ENCODE measurements at regions not wholly inside any gene's neighbourhood (a gene's known extent, or its start where the extent isn't known, plus 50 kb on each side); places are given as distances from the start of the nearest gene placed in this dataset.

GRCh38 chr5:133830911-133831310 is 137.5 kb downstream of the C5orf15 start:
- H3K27ac Mint-ChIP-seq: no peak overlapping the region
- no peaks in the 10 kb centered on the region for H3K36me3 ChIP-seq (ENCODE audit: control insufficient read depth in 2 of 2, extremely low read depth in 1 of 2, insufficient read depth in 1 of 2, low read length in 1 of 2)
- peaks cover 0 to 1% of the 10 kb centered on the region in 2 donors for H3K27me3 Mint-ChIP-seq
- no peaks in the 10 kb centered on the region for H3K9me3 ChIP-seq
- H3K36me3 Mint-ChIP-seq: no peaks in the 10 kb centered on the region
- no peak overlapping the region for H3K4me3 Mint-ChIP-seq
- ATAC-seq (replicated peaks in 1 of 4) (no peak), DNase-seq (no peak)
- H3K4me3 ChIP-seq (ENCODE audit: control insufficient read depth in 1 of 2, extremely low read depth in 1 of 2, low read length in 1 of 2): no peak overlapping the region
- peaks cover 0 to 8% of the 10 kb centered on the region in 2 experiments for H3K27me3 ChIP-seq (replicated peaks in 1 of 2; ENCODE audit: control insufficient read depth in 2 of 2, extremely low read depth in 1 of 2, insufficient read depth in 2 of 2, low read length in 1 of 2)
- H3K9me3 Mint-ChIP-seq: peaks cover 0 to 6% (median 2%) of the 10 kb centered on the region in 3 donors
- ChIA-PET CTCF (no interaction called here), POLR2A (no interaction called here)
- no peak overlapping the region for H3K27ac ChIP-seq (ENCODE audit: low read length)
- peaks cover 0 to 16% of the 10 kb centered on the region in 2 experiments for H3K4me1 ChIP-seq (ENCODE audit: control insufficient read depth in 1 of 2, extremely low read depth in 1 of 2, insufficient read depth in 2 of 2, low read length in 2 of 2)
- no CpG with 5 or more reads among the region's 3 CpGs for WGBS (ENCODE audit: insufficient coverage)
- peaks cover 7 to 12% (median 8%) of the 10 kb centered on the region in 3 donors for H3K4me1 Mint-ChIP-seq

- Histone ChIP-seq H3K36me3 (ENCODE audit: control insufficient read depth in 2 of 2, extremely low read depth in 1 of 2, insufficient read depth in 1 of 2, low read length in 1 of 2) (no peaks in the 10 kb centered on the region), H3K9me3 (no peaks in the 10 kb centered on the region), H3K27ac (ENCODE audit: low read length) (no peak overlapping the region), H3K4me1 (ENCODE audit: control insufficient read depth in 1 of 2, extremely low read depth in 1 of 2, insufficient read depth in 2 of 2, low read length in 2 of 2) (peaks cover 6 to 22% of the 10 kb centered on the region in 2 experiments), H3K4me3 (ENCODE audit: control insufficient read depth in 1 of 2, extremely low read depth in 1 of 2, low read length in 1 of 2) (no peak overlapping the region), H3K27me3 (replicated peaks in 1 of 2; ENCODE audit: control insufficient read depth in 2 of 2, extremely low read depth in 1 of 2, insufficient read depth in 2 of 2, low read length in 1 of 2) (peaks cover 0 to 8% of the 10 kb centered on the region in 2 experiments)
- Mint-ChIP-seq H3K4me1 (peaks cover 13 to 18% (median 14%) of the 10 kb centered on the region in 3 donors), H3K27me3 (peaks cover 0 to 1% of the 10 kb centered on the region in 2 donors), H3K4me3 (no peak overlapping the region), H3K9me3 (peaks cover 0 to 2% (median 0%) of the 10 kb centered on the region in 3 donors), H3K27ac (no peak overlapping the region), H3K36me3 (no peaks in the 10 kb centered on the region)
- DNase-seq: no peak
- CTCF ChIA-PET: no interaction called here
- POLR2A ChIA-PET: interaction anchor here in 1 of 2 donors (0.5 kb wide), 1 partner anchor 38 kb away, joined by 3 read pairs; no protein-coding TSS in a partner anchor
- ATAC-seq (replicated peaks in 1 of 4): no peak
- WGBS (ENCODE audit: insufficient coverage): 81% methylated on average over 3 of the region's 3 CpGs
Measured at GRCh38 chr5:133830281-133830680, 138.1 kb downstream of the C5orf15 start.

- no peaks in the 10 kb centered on the region for H3K9me3 ChIP-seq
- Mint-ChIP-seq H3K4me3 (no peak overlapping the region), H3K27ac (no peak overlapping the region), H3K36me3 (no peaks in the 10 kb centered on the region), H3K4me1 (peaks cover 18 to 23% (median 19%) of the 10 kb centered on the region in 3 donors), H3K9me3 (no peaks in the 10 kb centered on the region), H3K27me3 (no peaks in the 10 kb centered on the region)
- ChIA-PET CTCF (no interaction called here), POLR2A (no interaction called here)
- peaks cover 11 to 27% of the 10 kb centered on the region in 2 experiments for H3K4me1 ChIP-seq (ENCODE audit: control insufficient read depth in 1 of 2, extremely low read depth in 1 of 2, insufficient read depth in 2 of 2, low read length in 2 of 2)
- no peak for ATAC-seq (replicated peaks in 1 of 4)
- no peaks in the 10 kb centered on the region for H3K36me3 ChIP-seq (ENCODE audit: control insufficient read depth in 2 of 2, extremely low read depth in 1 of 2, insufficient read depth in 1 of 2, low read length in 1 of 2)
- DNase-seq: no peak
- peaks cover 0 to 8% of the 10 kb centered on the region in 2 experiments for H3K27me3 ChIP-seq (replicated peaks in 1 of 2; ENCODE audit: control insufficient read depth in 2 of 2, extremely low read depth in 1 of 2, insufficient read depth in 2 of 2, low read length in 1 of 2)
- no peak overlapping the region for H3K4me3 ChIP-seq (ENCODE audit: control insufficient read depth in 1 of 2, extremely low read depth in 1 of 2, low read length in 1 of 2)
- no CpG with 5 or more reads among the region's 3 CpGs for WGBS (ENCODE audit: insufficient coverage)
- no peak overlapping the region for H3K27ac ChIP-seq (ENCODE audit: low read length)
Measured at GRCh38 chr5:133829786-133830185, 138.6 kb downstream of the C5orf15 start.

- Histone ChIP-seq H3K36me3 (ENCODE audit: control insufficient read depth in 2 of 2, extremely low read depth in 1 of 2, insufficient read depth in 1 of 2, low read length in 1 of 2) (no peaks in the 10 kb centered on the region), H3K27ac (ENCODE audit: low read length) (no peak overlapping the region), H3K27me3 (replicated peaks in 1 of 2; ENCODE audit: control insufficient read depth in 2 of 2, extremely low read depth in 1 of 2, insufficient read depth in 2 of 2, low read length in 1 of 2) (peaks cover 0 to 8% of the 10 kb centered on the region in 2 experiments), H3K9me3 (no peaks in the 10 kb centered on the region), H3K4me3 (ENCODE audit: control insufficient read depth in 1 of 2, extremely low read depth in 1 of 2, low read length in 1 of 2) (no peak overlapping the region), H3K4me1 (ENCODE audit: control insufficient read depth in 1 of 2, extremely low read depth in 1 of 2, insufficient read depth in 2 of 2, low read length in 2 of 2) (peaks cover 18 to 36% of the 10 kb centered on the region in 2 experiments)
- no peak for ATAC-seq (replicated peaks in 1 of 4)
- Mint-ChIP-seq H3K36me3 (no peaks in the 10 kb centered on the region), H3K4me3 (no peak overlapping the region), H3K27ac (no peak overlapping the region), H3K27me3 (no peaks in the 10 kb centered on the region), H3K4me1 (peaks cover 29 to 33% (median 29%) of the 10 kb centered on the region in 3 donors), H3K9me3 (no peaks in the 10 kb centered on the region)
- POLR2A ChIA-PET: no interaction called here
- 92% methylated on average over 7 of the region's 7 CpGs for WGBS (ENCODE audit: insufficient coverage)
- no peak for DNase-seq
- CTCF ChIA-PET: no interaction called here
Measured at GRCh38 chr5:133828722-133829121, 139.7 kb downstream of the C5orf15 start.

- ATAC-seq (replicated peaks in 1 of 4) (no peak), DNase-seq (no peak)
- no peak overlapping the region for H3K4me3 Mint-ChIP-seq
- peaks cover 18 to 36% of the 10 kb centered on the region in 2 experiments for H3K4me1 ChIP-seq (ENCODE audit: control insufficient read depth in 1 of 2, extremely low read depth in 1 of 2, insufficient read depth in 2 of 2, low read length in 2 of 2)
- no peaks in the 10 kb centered on the region for H3K27me3 Mint-ChIP-seq
- H3K4me3 ChIP-seq (ENCODE audit: control insufficient read depth in 1 of 2, extremely low read depth in 1 of 2, low read length in 1 of 2): no peak overlapping the region
- 83% methylated on average over 2 of the region's 5 CpGs for WGBS (ENCODE audit: insufficient coverage)
- no peaks in the 10 kb centered on the region for H3K9me3 ChIP-seq
- ChIA-PET POLR2A (no interaction called here), CTCF (no interaction called here)
- H3K27ac ChIP-seq (ENCODE audit: low read length): no peak overlapping the region
- no peaks in the 10 kb centered on the region for H3K36me3 Mint-ChIP-seq
- no peaks in the 10 kb centered on the region for H3K9me3 Mint-ChIP-seq
- H3K27me3 ChIP-seq (replicated peaks in 1 of 2; ENCODE audit: control insufficient read depth in 2 of 2, extremely low read depth in 1 of 2, insufficient read depth in 2 of 2, low read length in 1 of 2): peaks cover 0 to 14% of the 10 kb centered on the region in 2 experiments
- no peaks in the 10 kb centered on the region for H3K36me3 ChIP-seq (ENCODE audit: control insufficient read depth in 2 of 2, extremely low read depth in 1 of 2, insufficient read depth in 1 of 2, low read length in 1 of 2)
- H3K4me1 Mint-ChIP-seq: peaks cover 31 to 33% (median 31%) of the 10 kb centered on the region in 3 donors
- H3K27ac Mint-ChIP-seq: no peak overlapping the region
Measured at GRCh38 chr5:133827830-133828229, 140.6 kb downstream of the C5orf15 start.

GRCh38 chr5:133827011-133827410 is 141.4 kb downstream of the C5orf15 start:
- Mint-ChIP-seq H3K4me1 (peaks cover 31 to 33% (median 33%) of the 10 kb centered on the region in 3 donors), H3K27ac (no peak overlapping the region), H3K4me3 (no peak overlapping the region), H3K27me3 (no peaks in the 10 kb centered on the region), H3K36me3 (no peaks in the 10 kb centered on the region), H3K9me3 (no peaks in the 10 kb centered on the region)
- no peak for DNase-seq
- Histone ChIP-seq H3K27me3 (replicated peaks in 1 of 2; ENCODE audit: control insufficient read depth in 2 of 2, extremely low read depth in 1 of 2, insufficient read depth in 2 of 2, low read length in 1 of 2) (peaks cover 0 to 14% of the 10 kb centered on the region in 2 experiments), H3K4me1 (ENCODE audit: control insufficient read depth in 1 of 2, extremely low read depth in 1 of 2, insufficient read depth in 2 of 2, low read length in 2 of 2) (peaks cover 18 to 36% of the 10 kb centered on the region in 2 experiments), H3K9me3 (no peaks in the 10 kb centered on the region), H3K36me3 (ENCODE audit: control insufficient read depth in 2 of 2, extremely low read depth in 1 of 2, insufficient read depth in 1 of 2, low read length in 1 of 2) (no peaks in the 10 kb centered on the region), H3K4me3 (ENCODE audit: control insufficient read depth in 1 of 2, extremely low read depth in 1 of 2, low read length in 1 of 2) (no peak overlapping the region), H3K27ac (ENCODE audit: low read length) (no peak overlapping the region)
- ChIA-PET CTCF (no interaction called here), POLR2A (no interaction called here)
- 78% methylated on average over 9 of the region's 11 CpGs for WGBS (ENCODE audit: insufficient coverage)
- ATAC-seq (replicated peaks in 1 of 4): no peak

Measured in T-cell (primary cell).